ENCODE measurements at regions not wholly inside any gene's neighbourhood (a gene's known extent, or its start where the extent isn't known, plus 50 kb on each side); places are given as distances from the start of the nearest gene placed in this dataset.
"Not testable (repeated sequence)": the region's sequence is repeated elsewhere in the genome, so short reads cannot be mapped to it uniquely, and the experiment has no call there.

DNA sequence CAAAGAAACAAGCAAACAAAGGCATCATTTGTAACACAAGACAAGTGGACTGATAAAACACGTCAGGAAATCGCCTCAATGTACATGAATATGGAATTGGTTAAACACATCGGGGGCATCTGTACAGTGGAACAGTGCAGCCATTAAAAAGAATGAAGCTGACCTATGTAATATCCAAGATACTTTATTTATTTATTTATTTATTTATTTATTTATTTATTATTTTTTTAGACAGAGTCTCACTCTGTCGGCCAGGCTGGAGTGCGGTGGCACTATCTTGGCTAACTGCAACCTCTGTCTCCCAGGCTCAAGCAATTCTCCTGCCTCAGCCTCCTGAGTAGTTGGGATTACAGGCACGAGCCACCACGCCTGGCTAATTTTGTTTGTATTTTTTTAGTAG lies 75.4 kb upstream of the SLC45A1 start:
- Mint-ChIP-seq H3K4me1 (no peaks in the 10 kb centered on the region), H3K27ac (no peak overlapping the region), H3K4me3 (no peak overlapping the region), H3K27me3 (ENCODE audit: low read depth in 3 of 3) (peaks cover 2 to 8% (median 2%) of the 10 kb centered on the region in 3 donors), H3K9me3 (no peaks in the 10 kb centered on the region), H3K36me3 (no peaks in the 10 kb centered on the region)
- no peak for DNase-seq

DNA sequence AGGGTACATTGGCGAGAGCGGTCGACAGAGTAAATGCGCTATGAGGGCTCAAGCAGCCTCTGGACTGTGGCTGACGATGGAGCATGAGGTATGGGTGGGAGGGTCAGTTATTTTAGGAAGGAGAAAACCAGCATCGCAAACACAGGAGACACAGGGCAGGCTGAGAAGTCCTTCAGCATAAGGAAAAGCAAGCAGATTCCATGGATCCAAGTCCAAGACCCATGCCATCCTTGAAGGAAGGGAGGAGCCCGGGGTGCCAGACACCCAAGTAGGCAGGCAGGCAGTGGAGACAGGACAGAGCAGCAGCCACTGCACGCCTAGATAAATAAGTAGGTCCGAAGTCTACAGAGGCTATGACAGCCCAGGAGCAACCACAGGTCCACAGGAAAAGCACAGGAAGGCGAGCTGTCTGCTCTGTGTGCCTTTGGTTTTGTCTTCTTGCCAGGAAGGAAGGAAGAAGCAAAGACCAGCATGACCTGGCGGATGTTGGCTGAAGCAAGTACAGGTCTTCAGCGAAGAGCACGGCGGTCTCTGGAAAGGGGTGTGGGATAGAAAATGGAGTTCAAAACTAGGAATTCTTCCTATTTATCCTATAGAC lies 76.4 kb upstream of the SLC45A1 start:
- Mint-ChIP-seq H3K4me3 (no peak overlapping the region), H3K27ac (no peak overlapping the region), H3K27me3 (ENCODE audit: low read depth in 3 of 3) (peaks cover 2 to 8% (median 4%) of the 10 kb centered on the region in 3 donors)

DNA sequence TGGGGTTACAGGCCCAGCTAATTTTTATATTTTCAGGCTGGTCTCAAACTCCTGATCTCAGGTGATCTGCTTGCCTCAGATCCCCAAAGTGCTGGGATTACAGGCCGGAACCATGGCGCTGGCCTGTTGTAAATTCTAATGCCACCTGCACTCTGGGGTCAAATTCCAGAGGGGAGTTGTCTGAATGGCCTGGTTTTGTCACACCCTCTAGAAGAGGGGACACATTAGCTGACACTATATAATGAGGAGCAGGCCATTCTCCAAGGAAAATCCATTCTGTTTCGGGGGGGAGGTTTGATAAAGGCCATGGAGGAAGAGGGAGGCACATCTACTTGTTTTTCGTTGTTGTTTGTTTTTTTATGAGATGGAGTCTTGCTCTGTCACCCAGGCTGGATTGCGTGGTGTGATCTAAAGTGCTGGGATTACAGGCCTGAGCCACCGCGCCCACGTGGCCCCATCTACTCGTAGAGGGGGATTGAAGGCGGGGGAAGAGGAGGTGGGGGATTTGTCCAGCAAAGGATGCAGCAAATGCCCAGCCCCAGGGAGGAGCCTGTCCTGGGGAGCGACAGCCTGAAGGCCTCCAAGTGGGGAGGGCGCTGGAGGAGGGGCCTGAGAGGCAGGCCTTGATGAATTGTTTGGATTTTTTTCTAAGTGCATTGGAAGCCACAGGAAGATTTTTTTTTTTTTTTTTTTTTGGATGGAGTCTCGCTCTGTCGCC lies 78.4 kb upstream of the SLC45A1 start:
- no peak for DNase-seq
- Mint-ChIP-seq H3K4me3 (no peak overlapping the region), H3K27ac (no peak overlapping the region), H3K36me3 (no peaks in the 10 kb centered on the region), H3K27me3 (ENCODE audit: low read depth in 3 of 3) (peaks cover 4 to 11% (median 10%) of the 10 kb centered on the region in 3 donors), H3K4me1 (no peaks in the 10 kb centered on the region), H3K9me3 (no peaks in the 10 kb centered on the region)

More for the DNA sequence above, 76.4 kb upstream of the SLC45A1 start:
- Mint-ChIP-seq H3K36me3 (no peaks in the 10 kb centered on the region), H3K9me3 (no peaks in the 10 kb centered on the region), H3K4me1 (no peaks in the 10 kb centered on the region)
- DNase-seq: no peak

DNA sequence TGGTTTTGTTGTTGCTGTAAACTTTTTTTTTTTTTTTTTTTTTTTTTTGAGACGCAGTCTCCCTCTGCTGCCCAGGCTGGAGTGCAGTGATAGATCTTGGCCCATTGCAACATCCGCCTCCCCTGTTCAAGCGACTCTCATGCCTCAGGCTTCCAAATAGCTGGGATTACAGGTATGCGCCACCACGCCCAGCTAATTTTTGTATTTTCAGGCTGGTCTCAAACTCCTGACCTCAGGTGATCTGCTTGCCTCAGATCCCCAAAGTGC lies 78.9 kb upstream of the SLC45A1 start:
- peaks cover 4 to 13% (median 12%) of the 10 kb centered on the region in 3 donors for H3K27me3 Mint-ChIP-seq (ENCODE audit: low read depth in 3 of 3)
- no peaks in the 10 kb centered on the region for H3K9me3 Mint-ChIP-seq
- no peak for DNase-seq
- H3K4me3 Mint-ChIP-seq: no peak overlapping the region
- H3K27ac Mint-ChIP-seq: no peak overlapping the region
- no peaks in the 10 kb centered on the region for H3K36me3 Mint-ChIP-seq
- no peaks in the 10 kb centered on the region for H3K4me1 Mint-ChIP-seq

DNA sequence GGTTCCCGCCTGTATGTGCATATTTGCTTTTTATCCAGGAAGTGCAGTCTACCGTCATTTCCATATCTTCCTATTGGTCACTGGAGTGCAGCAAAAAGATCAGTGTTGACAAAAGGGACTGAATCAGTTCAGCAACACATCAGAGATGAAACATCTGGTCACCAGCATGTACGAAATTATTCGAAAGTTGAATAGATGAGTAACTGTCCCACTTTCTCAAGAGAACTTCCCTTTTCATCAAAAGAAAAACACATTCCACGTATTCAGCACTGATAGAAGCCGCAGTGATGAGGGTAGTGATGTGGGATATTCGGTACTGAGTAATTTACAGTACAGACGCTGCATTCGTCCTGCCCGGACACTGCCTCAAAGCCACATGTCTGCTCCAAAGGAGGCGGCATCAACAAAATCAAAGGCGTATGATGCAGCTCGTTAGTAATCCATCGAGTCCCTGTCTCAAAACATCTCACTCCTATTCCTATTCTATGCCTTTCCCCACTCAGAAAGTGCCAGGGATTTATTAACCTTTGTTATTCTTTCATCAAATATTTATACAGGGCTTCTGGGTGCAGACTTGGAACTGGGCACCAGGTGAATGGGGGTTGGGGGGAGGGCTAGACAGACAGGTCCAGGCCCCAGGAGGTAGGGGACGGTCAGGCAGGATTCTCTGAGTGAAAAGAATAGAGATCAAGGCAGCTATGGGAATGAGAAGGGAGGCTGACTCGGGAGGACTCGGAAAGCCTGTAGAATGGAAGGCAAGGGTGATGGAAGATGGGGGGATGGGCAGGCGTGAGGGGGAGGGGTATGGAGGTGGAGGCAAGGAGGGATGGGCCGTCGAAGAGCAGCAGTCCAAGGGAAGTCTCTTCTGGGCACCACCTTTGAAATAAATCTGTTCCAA lies 79.5 kb upstream of the SLC45A1 start:
- no peak overlapping the region for H3K27ac Mint-ChIP-seq
- no peaks in the 10 kb centered on the region for H3K36me3 Mint-ChIP-seq
- H3K9me3 Mint-ChIP-seq: no peaks in the 10 kb centered on the region
- H3K27me3 Mint-ChIP-seq (ENCODE audit: low read depth in 3 of 3): peaks cover 4 to 13% (median 12%) of the 10 kb centered on the region in 3 donors
- H3K4me3 Mint-ChIP-seq: no peak overlapping the region
- no peak for DNase-seq
- H3K4me1 Mint-ChIP-seq: no peaks in the 10 kb centered on the region

DNA sequence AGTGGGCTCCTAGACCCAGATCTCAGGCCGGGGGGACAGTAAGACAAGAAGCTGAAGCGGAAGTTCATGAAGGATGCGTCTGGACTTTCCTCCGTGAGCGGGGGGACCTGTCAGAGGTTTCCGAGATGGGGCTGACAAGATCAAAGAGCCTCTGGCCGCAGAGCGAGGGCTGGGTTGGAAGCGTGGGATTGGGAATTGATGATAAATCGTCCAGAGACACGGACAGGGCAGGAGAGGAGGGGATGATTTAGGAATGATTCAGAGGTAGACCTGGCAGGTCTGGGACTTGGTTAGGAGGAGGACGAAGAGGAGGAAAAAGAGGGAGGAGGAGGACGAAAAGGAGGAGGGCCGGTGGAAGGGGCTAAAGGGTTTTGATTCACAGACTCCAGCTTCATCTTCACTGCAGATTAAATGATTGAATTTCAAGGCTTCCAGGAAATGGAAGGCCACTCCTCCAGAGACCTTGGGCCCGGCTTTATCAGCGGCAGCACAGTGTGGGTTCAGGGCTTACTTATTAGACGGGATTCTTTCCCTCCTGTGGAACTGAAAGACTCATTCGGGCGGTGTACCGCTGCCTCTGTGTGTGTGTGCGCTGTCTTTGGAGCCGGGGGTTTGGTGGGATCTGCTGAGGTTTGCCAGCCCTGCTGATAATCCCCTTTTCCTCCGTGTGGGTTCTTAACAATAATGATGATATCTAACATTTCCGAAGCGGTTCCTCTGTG lies 85.7 kb upstream of the SLC45A1 start:
- Mint-ChIP-seq H3K27me3 (ENCODE audit: low read depth in 3 of 3) (peaks cover 4 to 15% (median 7%) of the 10 kb centered on the region in 3 donors), H3K4me3 (no peak overlapping the region), H3K9me3 (peaks cover 0 to 3% (median 0%) of the 10 kb centered on the region in 6 donors), H3K36me3 (no peaks in the 10 kb centered on the region), H3K4me1 (no peaks in the 10 kb centered on the region), H3K27ac (no peak overlapping the region)
- no peak for DNase-seq

DNA sequence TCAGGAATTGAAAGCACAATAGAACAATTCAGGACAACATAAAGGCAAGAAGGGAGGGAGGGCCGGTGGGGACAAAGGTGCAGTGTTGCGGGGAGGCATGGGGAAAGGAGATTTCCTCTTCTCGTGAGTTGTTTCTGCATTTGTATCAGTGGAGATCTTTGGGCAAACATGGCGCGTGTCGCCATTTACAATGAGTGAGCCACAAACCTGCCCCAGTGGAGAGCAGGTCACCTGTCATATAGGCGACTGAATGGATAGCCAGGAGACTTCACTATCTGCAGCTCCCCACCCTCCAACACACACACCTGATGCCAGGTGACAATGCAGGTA lies 87.7 kb upstream of the SLC45A1 start:
- no peak overlapping the region for H3K4me3 Mint-ChIP-seq
- no peak overlapping the region for H3K27ac Mint-ChIP-seq
- DNase-seq: no peak
- peaks cover 7 to 12% (median 8%) of the 10 kb centered on the region in 3 donors for H3K27me3 Mint-ChIP-seq (ENCODE audit: low read depth in 3 of 3)
- no peaks in the 10 kb centered on the region for H3K36me3 Mint-ChIP-seq
- H3K9me3 Mint-ChIP-seq: peaks cover 0 to 3% (median 0%) of the 10 kb centered on the region in 6 donors
- H3K4me1 Mint-ChIP-seq: peaks cover 0 to under 1% of the 10 kb centered on the region in 2 donors

DNA sequence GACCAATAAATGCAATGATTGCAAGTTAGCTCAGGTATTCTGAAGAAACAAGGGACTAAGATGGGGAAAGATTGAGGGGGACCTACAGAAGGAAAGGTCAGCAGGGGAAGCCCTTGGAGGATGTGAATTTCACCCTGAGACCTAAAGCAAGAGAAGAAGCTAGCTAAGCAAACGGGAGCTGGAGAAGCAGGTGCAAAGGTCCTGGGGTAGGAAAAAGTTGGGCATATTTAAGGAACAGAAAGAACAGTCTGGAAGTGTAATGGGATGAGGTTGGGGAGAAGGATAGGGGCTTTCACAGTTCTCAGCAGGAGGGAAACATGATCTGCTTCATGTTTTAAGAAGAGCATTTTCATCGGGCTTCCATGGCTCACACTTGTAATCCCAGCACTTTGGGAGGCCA lies 89.7 kb upstream of the SLC45A1 start:
- H3K27me3 Mint-ChIP-seq (ENCODE audit: low read depth in 3 of 3): peaks cover 4 to 7% (median 6%) of the 10 kb centered on the region in 3 donors
- H3K4me3 Mint-ChIP-seq: no peak overlapping the region
- H3K4me1 Mint-ChIP-seq: peaks cover 0 to 5% of the 10 kb centered on the region in 2 donors
- DNase-seq: no peak
- H3K9me3 Mint-ChIP-seq: peaks cover 0 to 3% (median 0%) of the 10 kb centered on the region in 6 donors
- no peaks in the 10 kb centered on the region for H3K36me3 Mint-ChIP-seq
- H3K27ac Mint-ChIP-seq: peak overlapping the region in 1 of 6 donors; percentile 7

DNA sequence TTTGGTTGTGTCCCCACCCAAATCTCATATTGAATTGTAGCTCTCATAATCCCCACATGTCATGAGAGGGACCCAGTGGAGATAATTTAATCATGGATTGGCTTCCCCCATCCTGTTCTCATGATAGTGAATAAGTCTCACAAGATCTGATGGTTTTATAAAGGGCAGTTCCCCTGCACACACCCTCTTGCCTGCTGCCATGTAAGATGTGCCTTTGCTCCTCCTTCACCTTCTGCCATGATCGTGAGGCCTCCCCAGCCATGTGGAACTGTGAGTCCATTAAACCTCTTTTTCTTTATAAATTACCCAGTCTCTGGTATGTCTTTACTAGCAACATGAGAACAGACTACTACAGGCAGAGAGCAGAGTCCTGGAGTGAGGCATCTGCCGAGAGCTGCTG lies 90.2 kb upstream of the SLC45A1 start:
- H3K4me3 Mint-ChIP-seq; H3K9me3 Mint-ChIP-seq; DNase-seq; H3K27ac Mint-ChIP-seq; H3K36me3 Mint-ChIP-seq; H3K27me3 Mint-ChIP-seq (ENCODE audit: low read depth in 3 of 3); H3K4me1 Mint-ChIP-seq: not testable (repeated sequence)

DNA sequence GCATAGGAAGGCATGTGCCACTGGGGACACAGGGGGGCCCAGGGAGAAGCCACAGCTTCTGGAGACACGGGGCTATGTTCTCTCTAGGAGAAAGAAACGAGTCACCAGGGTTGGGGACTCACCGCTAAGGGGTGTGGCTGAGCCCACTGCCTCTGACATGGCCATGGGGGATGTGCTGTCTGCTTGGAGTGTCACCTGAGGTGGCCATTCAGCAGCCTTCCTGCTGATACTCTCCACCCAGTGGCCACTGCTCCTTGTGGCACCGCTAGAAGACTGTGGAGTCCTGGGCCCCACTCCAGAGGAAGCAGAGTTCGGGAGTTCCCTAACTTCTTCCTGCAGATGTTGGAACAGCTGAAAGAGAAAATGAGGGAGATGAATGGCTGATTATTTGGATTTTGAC lies 91.2 kb upstream of the SLC45A1 start:
- H3K27ac Mint-ChIP-seq: peak overlapping the region in 1 of 6 donors; percentile 14
- H3K36me3 Mint-ChIP-seq: no peaks in the 10 kb centered on the region
- H3K27me3 Mint-ChIP-seq (ENCODE audit: low read depth in 3 of 3): peaks cover under 1 to 6% (median 5%) of the 10 kb centered on the region in 3 donors
- peaks cover 0 to 5% of the 10 kb centered on the region in 2 donors for H3K4me1 Mint-ChIP-seq
- H3K4me3 Mint-ChIP-seq: no peak overlapping the region
- DNase-seq: no peak
- peaks cover 0 to 3% (median 0%) of the 10 kb centered on the region in 6 donors for H3K9me3 Mint-ChIP-seq

DNA sequence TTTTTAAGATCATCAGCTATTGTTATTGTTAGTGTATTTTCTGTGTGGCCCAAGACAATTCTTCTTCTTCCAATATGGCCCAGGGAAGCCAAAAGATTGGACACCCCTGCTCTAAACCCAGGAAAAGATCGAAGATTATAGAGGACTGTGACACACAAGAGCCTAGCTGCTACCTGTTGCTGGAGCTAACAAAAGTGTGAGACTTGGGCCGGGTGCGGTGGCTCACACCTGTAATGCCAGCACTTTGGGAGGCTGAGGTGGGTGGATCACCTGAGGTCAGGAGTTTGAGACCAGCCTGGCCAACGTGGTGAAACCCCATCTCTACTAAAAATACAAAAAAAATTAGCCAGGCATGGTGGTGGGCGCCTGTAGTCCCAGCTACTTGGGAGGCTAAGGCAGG lies 91.9 kb upstream of the SLC45A1 start:
- H3K4me3 Mint-ChIP-seq; DNase-seq; H3K27me3 Mint-ChIP-seq (ENCODE audit: low read depth in 3 of 3); H3K4me1 Mint-ChIP-seq; H3K36me3 Mint-ChIP-seq; H3K27ac Mint-ChIP-seq; H3K9me3 Mint-ChIP-seq: not testable (repeated sequence)

DNA sequence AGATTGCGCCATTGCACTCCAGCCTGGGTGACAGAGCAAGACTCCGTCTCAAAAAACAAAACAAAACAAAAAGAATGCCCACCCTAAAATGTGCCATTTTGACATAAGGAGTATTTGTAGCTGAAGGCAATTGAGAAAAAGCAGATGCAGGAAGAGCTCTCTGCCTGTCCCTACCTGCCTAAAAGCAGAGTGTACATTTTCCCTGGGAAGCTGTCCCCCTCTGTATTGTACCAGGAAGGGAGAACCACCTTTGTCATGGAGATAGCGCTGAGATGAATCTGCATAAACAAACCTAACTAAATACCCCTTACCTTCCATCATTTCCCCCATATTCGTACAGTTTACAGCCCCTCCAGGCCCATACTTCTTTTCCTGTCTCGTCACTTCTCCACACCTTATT lies 94.4 kb upstream of the SLC45A1 start:
- Mint-ChIP-seq H3K27me3 (ENCODE audit: low read depth in 3 of 3) (peaks cover 2 to 10% (median 4%) of the 10 kb centered on the region in 3 donors), H3K4me3 (no peak overlapping the region), H3K4me1 (peaks cover 7 to 12% of the 10 kb centered on the region in 2 donors), H3K9me3 (peaks cover 0 to 3% (median 0%) of the 10 kb centered on the region in 6 donors), H3K36me3 (peaks cover 0 to 3% (median 0%) of the 10 kb centered on the region in 3 donors), H3K27ac (peak overlapping the region in 1 of 6 donors; percentile 60)
- DNase-seq: no peak

DNA sequence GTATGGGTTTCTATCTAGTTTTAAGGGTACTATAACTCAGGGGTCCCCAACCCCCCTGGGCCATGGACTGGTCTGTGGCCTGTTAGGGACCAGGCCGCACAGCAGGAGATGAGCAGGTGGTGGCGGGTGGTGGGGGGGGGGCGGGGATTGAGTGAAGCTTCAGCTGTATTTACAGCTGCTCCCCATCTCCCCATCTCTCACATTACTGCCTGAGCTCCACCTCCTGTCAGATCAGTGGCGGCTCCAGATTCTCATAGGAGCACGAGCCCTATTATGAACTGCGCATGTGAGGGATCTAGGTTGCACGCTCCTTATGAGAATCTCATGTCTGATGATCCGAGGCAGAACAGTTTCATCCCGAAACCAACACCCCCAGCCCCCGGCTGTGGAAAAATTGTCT lies 95.1 kb upstream of the SLC45A1 start:
- Mint-ChIP-seq H3K4me1 (peaks cover 14 to 20% of the 10 kb centered on the region in 2 donors), H3K9me3 (no peaks in the 10 kb centered on the region), H3K4me3 (no peak overlapping the region), H3K27me3 (ENCODE audit: low read depth in 3 of 3) (peaks cover 2 to 11% (median 7%) of the 10 kb centered on the region in 3 donors), H3K36me3 (peaks cover 0 to 3% (median 0%) of the 10 kb centered on the region in 3 donors), H3K27ac (no peak overlapping the region)
- DNase-seq: no peak

DNA sequence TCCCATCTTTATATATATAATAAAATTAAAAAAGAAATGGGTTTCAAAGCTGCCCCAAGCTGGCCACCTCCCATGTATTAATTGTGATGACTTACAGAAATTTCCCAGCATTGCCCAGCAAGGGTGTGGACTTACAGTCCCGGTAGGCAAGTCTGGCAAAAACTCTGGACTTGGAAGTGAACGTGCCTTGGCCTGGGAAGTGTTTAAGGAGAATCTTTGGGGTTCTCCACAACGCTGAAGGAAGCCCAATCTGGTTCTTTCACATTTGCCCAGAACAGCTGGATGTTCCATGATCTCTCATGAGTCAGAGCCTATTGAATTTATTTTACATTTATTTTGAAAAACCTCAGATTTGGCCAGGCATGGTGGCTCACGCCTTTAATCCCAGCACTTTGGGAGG lies 98.4 kb upstream of the SLC45A1 start:
- Mint-ChIP-seq H3K36me3 (peaks cover 0 to 8% (median 0%) of the 10 kb centered on the region in 3 donors), H3K4me3 (no peak overlapping the region), H3K9me3 (no peaks in the 10 kb centered on the region), H3K4me1 (peaks cover 18 to 24% of the 10 kb centered on the region in 2 donors), H3K27me3 (ENCODE audit: low read depth in 3 of 3) (peaks cover 4 to 11% (median 7%) of the 10 kb centered on the region in 3 donors), H3K27ac (no peak overlapping the region)
- DNase-seq: no peak
